Suppressor macrophage treated with lipopolysaccharide for 4 hours (primary cell): ENCODE measurements at regions not wholly inside any gene's neighbourhood (a gene's known extent, or its start where the extent isn't known, plus 50 kb on each side); places are given as distances from the start of the nearest gene placed in this dataset.
A peak's percentile ranks its signal among the peaks of the same experiment; 100 is the strongest.

Experiments
- DNase-seq: peaks from one replicate; pipeline ENCODE4 v3.0.0-alpha.2; 2020

DNA sequence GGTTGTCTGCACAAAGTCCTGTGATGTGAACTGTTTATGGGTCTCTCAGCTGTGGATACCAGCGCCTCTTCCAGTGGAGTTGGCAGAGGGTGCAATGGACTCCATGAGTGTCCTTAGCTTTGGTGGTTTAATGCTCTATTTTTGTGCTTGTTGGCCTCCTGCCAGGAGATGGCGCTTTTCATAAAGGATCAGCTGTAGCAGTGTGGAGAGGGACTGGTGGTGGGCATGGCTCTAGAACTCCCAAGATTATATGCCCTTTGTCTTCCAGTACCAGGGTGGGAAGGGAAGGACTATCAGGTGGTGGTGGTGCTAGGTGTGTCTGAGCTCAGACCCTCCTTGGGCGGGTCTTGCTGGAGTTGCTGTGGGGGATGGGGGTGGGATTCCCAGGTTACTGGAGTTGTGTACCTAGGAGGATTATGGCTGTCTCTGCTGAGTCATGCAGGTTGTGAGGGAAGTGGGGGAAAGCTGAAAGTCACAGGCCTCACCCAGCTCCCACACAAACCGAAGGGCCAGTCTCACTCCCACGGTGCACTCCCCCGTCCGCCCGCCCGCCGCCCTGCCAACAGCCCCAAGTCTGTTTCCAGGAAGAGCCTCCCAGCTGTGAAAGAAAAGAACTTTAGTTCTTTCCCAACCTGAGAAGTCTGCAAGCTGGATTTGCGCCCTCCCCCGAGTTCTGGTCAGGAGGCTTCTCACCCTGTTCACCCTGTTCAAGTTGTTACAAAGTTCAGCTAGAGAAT, 108.1 kb downstream of the MARCO start:
- peak; percentile 7 for DNase-seq
